ENCODE measurements at regions not wholly inside any gene's neighbourhood (a gene's known extent, or its start where the extent isn't known, plus 50 kb on each side); places are given as distances from the start of the nearest gene placed in this dataset.

GRCh38 chr4:166274136-166274761 is 401.2 kb downstream of the TLL1 start:
- no peak for DNase-seq (ENCODE audit: low read depth, low spot score)

DNA sequence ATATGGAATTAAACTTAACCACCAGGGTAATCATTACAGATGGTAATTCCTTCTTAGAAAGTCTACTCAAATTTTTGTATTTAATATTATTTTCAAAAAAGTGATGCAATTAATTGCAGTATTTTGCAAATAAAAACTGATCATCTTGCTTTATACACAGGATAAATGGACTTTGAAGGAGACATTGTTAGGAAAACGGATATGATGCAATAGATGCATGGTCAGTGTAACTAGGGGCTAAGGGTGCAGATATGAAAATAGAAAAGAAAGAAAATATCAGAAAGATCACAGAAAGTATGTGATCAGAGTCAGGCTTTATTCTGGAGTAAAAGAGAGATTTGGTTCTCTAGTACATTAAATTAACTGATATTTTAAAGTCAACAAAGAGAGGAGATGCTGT is 401.7 kb downstream of the TLL1 start:
- DNase-seq (ENCODE audit: low read depth, low spot score), result no peak

GRCh38 chr4:166277401-166277800 is 404.4 kb downstream of the TLL1 start:
- no peak for DNase-seq (ENCODE audit: low read depth, low spot score)

DNA sequence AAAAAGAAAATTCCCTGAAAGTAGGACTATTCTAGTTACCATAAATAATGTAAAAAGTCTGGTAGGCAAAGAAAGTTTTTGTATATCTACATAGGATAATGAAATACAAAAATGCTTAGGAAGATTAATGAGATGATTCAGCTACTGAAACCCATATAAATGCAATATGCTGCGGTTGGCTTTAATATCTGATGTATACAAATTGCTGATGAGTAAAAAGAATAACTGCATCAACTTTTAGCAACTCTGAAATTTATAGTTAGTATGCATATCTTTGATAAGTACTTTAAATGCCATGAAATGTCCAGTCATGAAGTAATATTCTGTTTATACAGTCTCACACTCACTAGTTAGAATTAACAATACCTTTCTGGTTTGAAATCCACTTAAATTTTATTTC is 404.8 kb downstream of the TLL1 start:
- no peak for DNase-seq (ENCODE audit: low read depth, low spot score)

- no peak for DNase-seq (ENCODE audit: low read depth, low spot score)
Observed at GRCh38 chr4:166279261-166279660, 406.2 kb downstream of the TLL1 start.

GRCh38 chr4:166280642-166281041 is 407.6 kb downstream of the TLL1 start:
- DNase-seq (ENCODE audit: low read depth, low spot score), result no peak

DNA sequence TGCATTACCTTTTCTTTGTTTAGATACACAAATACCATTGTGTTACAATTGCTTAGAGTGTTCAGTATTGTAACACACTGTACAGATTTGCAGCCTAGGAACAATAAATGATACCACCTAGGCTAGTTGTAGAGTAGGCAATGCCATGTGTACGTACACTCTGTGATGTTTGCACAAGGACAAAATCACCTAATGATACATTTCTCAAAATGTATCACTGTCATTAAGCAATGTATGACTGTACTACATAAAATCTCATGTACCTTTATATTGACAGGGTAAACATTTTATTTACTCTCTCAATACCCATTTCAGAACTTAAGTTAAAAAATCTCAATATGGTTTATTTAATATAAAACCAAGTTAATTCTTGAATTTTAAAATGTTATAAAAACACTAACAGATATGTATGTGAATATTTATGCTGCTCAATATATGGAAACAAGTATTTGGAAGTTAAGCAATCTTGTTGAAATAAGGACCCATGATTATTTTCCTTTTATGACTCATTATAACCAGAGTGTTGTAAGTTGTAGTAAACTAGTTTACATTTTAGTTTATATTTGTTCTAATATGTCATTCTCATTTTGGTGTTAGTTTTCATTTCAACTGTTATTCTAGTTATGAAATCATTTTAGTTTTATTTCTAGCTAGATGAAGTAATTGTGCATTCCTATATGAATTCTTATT is 409.2 kb downstream of the TLL1 start:
- no peak for DNase-seq (ENCODE audit: low read depth, low spot score)

- DNase-seq (ENCODE audit: low read depth, low spot score), result no peak
Observed at GRCh38 chr4:166284221-166284620, 411.2 kb downstream of the TLL1 start.

DNA sequence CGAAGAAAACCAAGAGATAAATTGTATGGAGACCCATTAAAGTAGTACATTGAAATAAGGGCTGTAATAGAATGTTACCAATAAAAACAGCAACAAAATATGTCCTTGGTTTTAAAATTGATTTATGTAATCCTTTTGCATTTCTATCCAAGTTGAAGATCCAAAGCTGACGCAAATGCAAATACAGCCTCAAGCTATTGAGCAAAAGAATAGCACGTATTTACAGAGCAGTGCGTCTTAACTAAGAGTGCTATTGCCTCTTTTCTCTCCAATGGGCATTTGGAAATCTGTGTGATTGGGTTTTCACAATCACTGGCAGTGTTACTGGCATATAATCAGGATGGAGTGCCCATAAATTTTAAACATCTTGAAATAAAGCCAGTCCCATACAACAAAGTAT is 417.4 kb downstream of the TLL1 start:
- no peak for DNase-seq (ENCODE audit: low read depth, low spot score)

DNA sequence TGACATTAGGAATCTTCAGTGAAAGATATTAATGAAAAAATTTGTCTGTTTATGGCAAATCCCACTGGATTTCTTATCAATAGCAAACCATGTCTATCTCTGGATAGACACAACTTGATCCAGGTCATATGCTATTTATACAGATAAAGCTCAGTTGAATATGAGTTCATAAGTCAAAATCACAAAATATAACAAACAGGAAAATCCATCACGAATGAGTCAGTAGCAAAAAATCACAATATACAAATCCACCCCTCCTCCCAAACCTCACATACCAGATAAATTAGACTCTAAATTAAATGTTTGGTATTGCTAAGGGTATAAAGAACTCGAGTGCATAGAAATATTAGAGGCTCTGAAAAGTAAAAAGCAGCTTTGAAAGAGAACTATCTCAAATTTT is 420.5 kb downstream of the TLL1 start:
- no peak for DNase-seq (ENCODE audit: low read depth, low spot score)

- no peak for DNase-seq (ENCODE audit: low read depth, low spot score)
Observed at GRCh38 chr4:166301266-166301665, 428.2 kb downstream of the TLL1 start.

DNA sequence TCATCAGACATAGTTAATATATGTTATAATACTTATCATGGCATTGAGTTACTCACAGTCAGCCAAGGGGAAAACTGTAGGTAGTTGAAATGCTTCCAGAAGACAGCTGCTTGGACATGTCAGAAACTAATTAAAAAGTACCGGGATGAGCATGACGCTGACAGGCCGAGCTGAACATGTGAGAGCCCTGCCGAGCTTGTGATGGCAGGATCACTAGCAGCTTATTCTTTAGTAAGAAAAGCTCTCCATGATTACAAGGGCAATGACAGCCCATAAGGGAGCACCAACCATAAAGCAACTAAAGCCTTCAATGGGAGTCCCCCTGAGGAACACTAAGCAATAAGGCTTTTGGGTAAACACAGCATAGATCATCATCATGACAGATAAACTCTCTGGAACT is 435.6 kb downstream of the TLL1 start:
- DNase-seq (ENCODE audit: low read depth, low spot score), result no peak

GRCh38 chr4:166309286-166309685 is 436.2 kb downstream of the TLL1 start:
- no peak for DNase-seq (ENCODE audit: low read depth, low spot score)

DNA sequence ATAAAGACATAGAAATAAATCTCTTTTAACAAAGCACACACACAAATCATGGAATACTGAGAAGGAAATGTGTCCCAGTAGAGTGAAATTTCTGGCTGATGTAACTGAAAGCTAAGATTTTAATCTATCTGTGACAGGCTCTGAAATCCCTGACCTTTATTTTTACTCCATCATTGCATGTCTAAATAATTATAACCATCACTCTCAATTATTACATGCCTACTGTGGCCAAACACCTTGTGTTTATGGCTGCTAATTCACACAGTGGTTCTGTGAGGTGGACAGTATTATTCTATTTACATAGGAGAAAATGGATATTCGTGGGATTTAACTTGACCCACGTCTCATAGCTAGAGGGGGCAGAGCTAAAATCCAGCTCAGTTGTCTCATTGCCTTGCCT is 438.1 kb downstream of the TLL1 start:
- DNase-seq (ENCODE audit: low read depth, low spot score), result no peak

GRCh38 chr4:166312166-166312565 is 439.1 kb downstream of the TLL1 start:
- no peak for DNase-seq (ENCODE audit: low read depth, low spot score)

DNA sequence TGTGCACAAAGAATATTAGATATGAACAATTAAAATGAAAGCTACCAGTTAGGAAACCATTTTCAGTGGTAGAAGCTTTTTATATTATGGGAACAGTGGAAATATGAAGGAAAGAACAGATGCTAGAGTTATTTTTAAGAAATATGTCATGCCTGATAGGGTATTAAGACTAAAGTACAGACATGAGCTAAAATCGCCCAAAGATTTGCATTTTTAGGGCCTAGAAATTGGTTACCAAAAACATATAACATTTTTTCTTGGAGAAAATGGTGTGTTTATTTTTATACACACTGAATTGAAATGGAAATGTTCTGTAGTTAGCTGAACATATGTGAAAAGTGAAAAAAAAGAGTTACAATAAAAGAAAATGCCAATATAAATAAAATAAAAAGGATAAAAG is 441.9 kb downstream of the TLL1 start:
- no peak for DNase-seq (ENCODE audit: low read depth, low spot score)

DNA sequence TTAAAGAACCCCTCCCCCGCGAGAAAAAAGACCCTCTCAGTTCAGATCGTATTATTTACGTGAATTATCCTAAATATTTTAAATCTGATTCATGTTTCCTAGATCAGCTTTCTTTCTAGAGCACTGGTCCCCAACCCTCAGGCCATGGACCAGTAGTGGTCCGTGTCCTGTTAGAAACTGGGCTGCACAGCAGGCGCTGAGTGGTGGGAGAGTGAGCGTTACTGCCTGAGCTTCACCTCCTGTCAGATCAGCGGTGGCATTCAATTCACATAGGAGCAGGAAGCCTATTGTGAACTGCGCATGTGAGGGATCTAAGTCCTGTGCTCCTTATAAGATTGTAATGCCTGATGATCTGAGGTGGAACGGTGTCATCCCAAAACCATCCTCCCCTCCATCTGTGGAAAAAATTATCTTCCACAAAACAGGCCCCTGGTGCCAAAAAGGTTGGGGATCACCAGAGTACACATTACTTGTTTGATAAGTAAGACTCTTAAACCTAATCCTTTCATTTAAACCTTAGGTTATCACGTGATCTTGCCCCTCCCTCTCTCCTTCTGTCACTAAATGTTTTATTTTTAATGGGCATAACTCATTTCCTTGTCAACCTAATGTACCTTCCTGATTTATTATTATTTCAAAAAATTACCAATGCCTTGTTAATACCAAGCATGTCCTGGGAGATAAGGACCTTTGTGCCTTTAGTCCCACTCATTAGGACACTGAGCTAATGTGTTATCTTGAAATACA is 442.9 kb downstream of the TLL1 start:
- DNase-seq (ENCODE audit: low read depth, low spot score), result no peak

DNA sequence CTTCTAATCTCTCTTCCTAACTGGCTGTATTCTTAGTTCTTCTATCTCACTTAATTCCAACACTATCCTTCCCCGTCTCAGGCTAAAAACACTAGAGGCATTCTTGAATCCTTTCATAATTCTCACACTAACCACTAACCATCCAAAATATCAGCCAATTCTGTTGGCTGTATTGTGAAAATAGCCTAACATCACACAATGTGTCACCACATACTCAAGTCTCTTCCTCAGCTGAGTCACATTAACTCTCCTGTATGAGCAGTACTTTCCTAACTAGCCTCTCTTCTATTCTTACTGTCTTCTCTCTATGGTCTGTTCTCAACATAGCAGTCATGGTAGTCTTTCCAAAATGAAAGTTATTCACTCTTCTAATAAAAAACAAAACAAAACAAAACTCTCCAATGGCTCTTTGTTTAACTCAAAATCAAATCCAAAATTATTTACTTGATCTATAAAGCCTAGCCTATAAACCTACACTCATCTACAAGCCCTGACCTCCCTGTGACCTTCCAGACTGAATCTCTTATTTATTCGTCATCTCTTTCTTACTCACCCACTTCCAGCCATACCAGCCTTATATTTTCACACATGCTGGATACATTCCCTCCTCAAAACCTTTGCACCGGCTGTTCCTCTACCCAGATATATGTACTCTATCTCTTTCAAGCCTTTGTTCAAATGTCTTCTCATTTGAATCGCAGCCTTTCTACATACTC is 445.9 kb downstream of the TLL1 start:
- DNase-seq (ENCODE audit: low read depth, low spot score), result no peak

DNA sequence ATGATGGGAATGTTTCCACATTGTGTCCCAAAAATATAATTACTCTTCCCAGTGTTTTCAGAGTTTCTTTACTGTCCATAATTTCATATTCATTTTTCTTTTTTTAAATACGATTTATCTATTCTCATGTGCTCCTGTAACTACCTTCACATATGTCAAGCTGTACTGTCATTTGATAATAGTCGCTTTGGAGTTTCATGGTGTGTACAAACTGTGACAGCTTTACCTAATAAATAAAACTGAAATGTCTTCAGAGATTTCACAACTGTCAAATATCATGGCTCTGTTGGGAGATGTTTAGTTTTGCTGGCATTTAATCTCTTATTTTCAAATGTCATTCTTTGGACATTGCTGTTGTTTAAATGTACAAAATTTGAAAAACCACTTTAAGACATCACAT is 450.2 kb downstream of the TLL1 start:
- no peak for DNase-seq (ENCODE audit: low read depth, low spot score)

GRCh38 chr4:166324321-166324720 is 451.3 kb downstream of the TLL1 start:
- DNase-seq (ENCODE audit: low read depth, low spot score), result no peak

DNA sequence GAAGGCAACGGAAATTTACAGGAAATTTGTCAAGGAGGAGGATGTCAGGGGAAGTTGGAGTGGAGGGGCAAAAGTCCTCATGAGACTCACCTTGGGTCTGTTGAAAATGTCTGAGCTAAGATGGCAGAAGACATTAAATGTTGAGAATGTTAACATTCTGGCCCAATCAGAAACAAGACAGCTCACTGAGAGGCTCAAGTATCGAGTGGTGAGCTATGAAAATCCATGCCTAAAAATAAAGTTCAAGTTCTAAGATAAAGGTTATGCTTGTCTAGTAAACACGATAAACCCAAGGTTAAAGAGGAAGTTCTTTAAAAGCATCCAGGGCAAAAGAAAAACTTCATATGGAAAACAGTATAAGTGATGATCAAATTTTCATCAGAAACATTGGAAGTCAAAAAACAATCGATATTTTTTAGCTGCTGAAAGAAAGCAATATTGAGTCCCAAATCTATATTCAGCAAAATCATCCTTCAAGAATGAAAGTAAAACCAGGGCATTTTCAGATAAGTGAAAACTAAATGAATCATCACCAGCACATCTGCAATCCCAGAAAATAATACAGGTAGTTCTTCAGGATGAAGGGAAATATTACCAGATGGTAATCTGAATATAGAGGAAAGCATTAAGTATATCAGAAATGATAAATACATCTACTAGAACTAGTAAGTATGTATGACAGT is 462.4 kb downstream of the TLL1 start:
- no peak for DNase-seq (ENCODE audit: low read depth, low spot score)

GRCh38 chr4:166341992-166342391 is 469.0 kb downstream of the TLL1 start:
- DNase-seq (ENCODE audit: low read depth, low spot score), result no peak

Data from pulmonary artery endothelial cell (primary cell).